LNCaP clone FGC (cell line): ENCODE measurements at regions not wholly inside any gene's neighbourhood (a gene's known extent, or its start where the extent isn't known, plus 50 kb on each side); places are given as distances from the start of the nearest gene placed in this dataset.

Experiments used
- DNase-seq: peaks from one replicate; pipeline ENCODE4 v3.0.0-alpha.2; 2011; ENCODE audit warnings: low read depth
- H3K4me3 ChIP-seq: 2 replicates; pipeline ENCODE4 v1.5.1; 2011; ENCODE audit warnings: mild to moderate bottlenecking, low read depth, low read length, control low read depth
- CTCF ChIP-seq: IDR thresholded peaks from 2 replicates; pipeline ENCODE4 v1.5.1; 2012; ENCODE audit warnings: mild to moderate bottlenecking; ENCODE audit not compliant: control insufficient read depth, insufficient read depth; ENCODE audit errors: extremely low read depth

GRCh38 chr7:66528652-66529051 is 100.0 kb upstream of the KCTD7 start:
- DNase-seq: no peak
- no peak overlapping the region for H3K4me3 ChIP-seq

GRCh38 chr7:66529883-66530610 is 98.6 kb upstream of the KCTD7 start:
- no peak for TF ChIP-seq CTCF
- H3K4me3 ChIP-seq: no peak overlapping the region
- no peak for DNase-seq

More at GRCh38 chr7:66528652-66529051, 100.0 kb upstream of the KCTD7 start:
- no peak for TF ChIP-seq CTCF

GRCh38 chr7:66535414-66536329 is 93.0 kb upstream of the KCTD7 start:
- no peak for DNase-seq
- TF ChIP-seq CTCF: no peak
- no peak overlapping the region for H3K4me3 ChIP-seq

- no peak overlapping the region for H3K4me3 ChIP-seq
- no peak for DNase-seq
- no peak for TF ChIP-seq CTCF
Observed at GRCh38 chr7:66537380-66537779, 91.3 kb upstream of the KCTD7 start.

GRCh38 chr7:66537876-66538275 is 90.8 kb upstream of the KCTD7 start:
- H3K4me3 ChIP-seq: no peak overlapping the region
- DNase-seq: no peak
- no peak for TF ChIP-seq CTCF

- no peak overlapping the region for H3K4me3 ChIP-seq
- no peak for DNase-seq
- no peak for TF ChIP-seq CTCF
Observed at GRCh38 chr7:66539264-66539623, 89.4 kb upstream of the KCTD7 start.
